ENCODE measurements at regions not wholly inside any gene's neighbourhood (a gene's known extent, or its start where the extent isn't known, plus 50 kb on each side); places are given as distances from the start of the nearest gene placed in this dataset.

DNA sequence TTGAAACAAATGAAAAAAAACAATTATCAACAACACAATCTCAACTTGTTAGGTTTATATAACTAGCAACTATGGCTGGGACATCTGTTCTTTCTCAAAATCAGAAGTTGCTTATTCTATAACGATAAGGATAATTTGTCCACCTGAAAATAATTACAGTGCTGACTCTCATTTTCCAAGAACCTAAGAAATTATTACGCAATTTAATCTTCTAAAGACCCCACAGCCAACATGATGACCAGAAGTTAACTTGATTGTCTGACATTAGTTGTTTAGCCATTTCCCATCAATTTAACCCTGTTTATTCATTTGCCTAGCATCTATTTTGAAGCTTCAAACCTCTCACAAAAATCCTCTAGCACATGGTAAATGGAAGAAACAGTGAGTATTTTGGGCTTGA, 293.8 kb downstream of the ELAVL2 start:
- TF ChIP-seq ZNF544 (tag by site-specific recombination; IDR thresholded peaks at IDR 0.05) (no peak), ZNF211 (tag by site-specific recombination; IDR thresholded peaks at IDR 0.05; ENCODE audit: low read depth) (no peak), HIC1 (tag by site-specific recombination; IDR thresholded peaks at IDR 0.05) (no peak), ZNF513 (tag by site-specific recombination; IDR thresholded peaks at IDR 0.05) (no peak), ZNF24 (tag by site-specific recombination; IDR thresholded peaks at IDR 0.05) (no peak), PRDM1 (tag by site-specific recombination; IDR thresholded peaks at IDR 0.05) (no peak), ZNF677 (tag by site-specific recombination; IDR thresholded peaks at IDR 0.05) (no peak), SP2 (tag by site-specific recombination; IDR thresholded peaks at IDR 0.05) (no peak), ZNF16 (tag by site-specific recombination; IDR thresholded peaks at IDR 0.05; ENCODE audit: low read depth) (no peak), BCL11A (tag by site-specific recombination; IDR thresholded peaks at IDR 0.05; ENCODE audit: low read depth) (no peak), HOXD13 (CRISPR knock-in tag; IDR thresholded peaks at IDR 0.05; ENCODE audit: borderline replicate concordance) (no peak), ZNF324 (tag by site-specific recombination; IDR thresholded peaks at IDR 0.05) (no peak), RBAK (tag by site-specific recombination; IDR thresholded peaks at IDR 0.05) (no peak)
- TF ChIP-seq, protein P1, sequence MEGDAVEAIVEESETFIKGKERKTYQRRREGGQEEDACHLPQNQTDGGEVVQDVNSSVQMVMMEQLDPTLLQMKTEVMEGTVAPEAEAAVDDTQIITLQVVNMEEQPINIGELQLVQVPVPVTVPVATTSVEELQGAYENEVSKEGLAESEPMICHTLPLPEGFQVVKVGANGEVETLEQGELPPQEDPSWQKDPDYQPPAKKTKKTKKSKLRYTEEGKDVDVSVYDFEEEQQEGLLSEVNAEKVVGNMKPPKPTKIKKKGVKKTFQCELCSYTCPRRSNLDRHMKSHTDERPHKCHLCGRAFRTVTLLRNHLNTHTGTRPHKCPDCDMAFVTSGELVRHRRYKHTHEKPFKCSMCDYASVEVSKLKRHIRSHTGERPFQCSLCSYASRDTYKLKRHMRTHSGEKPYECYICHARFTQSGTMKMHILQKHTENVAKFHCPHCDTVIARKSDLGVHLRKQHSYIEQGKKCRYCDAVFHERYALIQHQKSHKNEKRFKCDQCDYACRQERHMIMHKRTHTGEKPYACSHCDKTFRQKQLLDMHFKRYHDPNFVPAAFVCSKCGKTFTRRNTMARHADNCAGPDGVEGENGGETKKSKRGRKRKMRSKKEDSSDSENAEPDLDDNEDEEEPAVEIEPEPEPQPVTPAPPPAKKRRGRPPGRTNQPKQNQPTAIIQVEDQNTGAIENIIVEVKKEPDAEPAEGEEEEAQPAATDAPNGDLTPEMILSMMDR (tag by site-specific recombination; IDR thresholded peaks at IDR 0.05): no peak
